SK-N-SH (cell line): ENCODE measurements at regions not wholly inside any gene's neighbourhood (a gene's known extent, or its start where the extent isn't known, plus 50 kb on each side); places are given as distances from the start of the nearest gene placed in this dataset.
A peak's percentile ranks its signal among the peaks of the same experiment; 100 is the strongest.

Experiments used
- CTCF ChIA-PET: fragments of 300-600, 350-600 bp; formaldehyde crosslinking; extraction: SDS; loops from one replicate; lab custom pipeline; 2021; lab: Yijun Ruan, JAX
- POLR2A ChIA-PET: fragments of 350-600 bp; sonication (Branson Sonifier 250); formaldehyde crosslinking; extraction: SDS; loops from one replicate; lab custom pipeline; 2020; ENCODE audit warnings: antibody characterized with exemption, inconsistent platforms; lab: Yijun Ruan, JAX
- DNase-seq: peaks from one replicate; pipeline ENCODE4 v3.0.0; 2012
- H2AFZ ChIP-seq: fragments of 200-600 bp; sonication (generic); 2 replicates; pipeline ENCODE4 v1.8.1; 2016; ENCODE audit warnings: antibody characterized with exemption, mild to moderate bottlenecking, low read depth
- H3F3A ChIP-seq: fragments of 200-600 bp; sonication (generic); replicated peaks from 2 replicates; pipeline ENCODE3; 2016; ENCODE audit warnings: antibody characterized with exemption, mild to moderate bottlenecking; ENCODE audit not compliant: insufficient read depth
- H3K27ac ChIP-seq, 2 experiments: fragments of 200-500 bp in 1 of 2; fragments of 200-600 bp in 1 of 2; sonication (Bioruptor generic) in 1 of 2; sonication (generic), shearing (Covaris generic) in 1 of 2; 2 replicates each; pipeline versions ENCODE4 v1.5.1 to v1.6.1; 2014 to 2016; ENCODE audit warnings: low read depth in 2 of 2, inconsistent platforms in 1 of 2, low read length in 1 of 2, mild to moderate bottlenecking in 1 of 2, mixed read lengths in 1 of 2
- H3K27me3 ChIP-seq: fragments of 200-600 bp; sonication (generic), shearing (Covaris generic); 2 replicates; pipeline ENCODE4 v1.6.1; 2016; ENCODE audit warnings: mixed run types; ENCODE audit not compliant: insufficient read depth
- H3K36me3 ChIP-seq, 2 experiments: fragments of 200-500 bp in 1 of 2; fragments of 200-600 bp in 1 of 2; sonication (Bioruptor generic) in 1 of 2; sonication (generic) in 1 of 2; replicated peaks in 1 of 2; 2 replicates each; pipeline versions ENCODE3 to v1.5.1; 2014 to 2016; ENCODE audit warnings: low read length in 1 of 2, mild to moderate bottlenecking in 1 of 2; ENCODE audit not compliant: insufficient read depth in 2 of 2, control insufficient read depth in 1 of 2
- H3K4me1 ChIP-seq, 2 experiments: fragments of 200-500 bp in 1 of 2; fragments of 200-600 bp in 1 of 2; sonication (Bioruptor generic) in 1 of 2; sonication (generic), shearing (Covaris generic) in 1 of 2; 2 replicates each; pipeline versions ENCODE4 v1.5.1 to v1.6.1; 2014 to 2016; ENCODE audit warnings: low read depth in 1 of 2, low read length in 1 of 2, mixed run types in 1 of 2; ENCODE audit not compliant: insufficient read depth in 2 of 2, control insufficient read depth in 1 of 2
- H3K4me2 ChIP-seq: fragments of 200-600 bp; sonication (generic), shearing (Covaris generic); 2 replicates; pipeline ENCODE4 v1.6.1; 2017; ENCODE audit warnings: mixed run types
- H3K4me3 ChIP-seq, 2 experiments: fragments of 200-500 bp in 1 of 2; fragments of 200-600 bp in 1 of 2; sonication (Bioruptor generic) in 1 of 2; sonication (generic), shearing (Covaris generic) in 1 of 2; 2 replicates each; pipeline versions ENCODE4 v1.5.1 to v1.8.1; 2014 to 2016; ENCODE audit warnings: low read depth in 2 of 2, inconsistent platforms in 1 of 2, low read length in 1 of 2, mild to moderate bottlenecking in 1 of 2, mixed read lengths in 1 of 2, moderate library complexity in 1 of 2
- H3K79me2 ChIP-seq: fragments of 200-600 bp; sonication (generic); 2 replicates; pipeline ENCODE4 v1.8.1; 2017; ENCODE audit warnings: mild to moderate bottlenecking; ENCODE audit not compliant: insufficient read depth
- H3K9ac ChIP-seq: fragments of 200-600 bp; sonication (generic); 2 replicates; pipeline ENCODE4 v1.6.1; 2017; ENCODE audit warnings: mixed run types
- H3K9me2 ChIP-seq: fragments of 200-600 bp; sonication (generic); 2 replicates; pipeline ENCODE4 v1.6.1; 2017; ENCODE audit warnings: mixed run types
- H3K9me3 ChIP-seq: fragments of 200-600 bp; sonication (generic); 2 replicates; pipeline ENCODE4 v1.6.1; 2017; ENCODE audit warnings: mixed run types, mild to moderate bottlenecking, moderate library complexity
- H4K20me1 ChIP-seq: fragments of 200-600 bp; sonication (generic); 2 replicates; pipeline ENCODE4 v1.6.1; 2017; ENCODE audit warnings: mild to moderate bottlenecking, mixed run types; ENCODE audit not compliant: insufficient read depth
- CHD2 ChIP-seq: fragments of 150-350 bp; IDR thresholded peaks from 2 replicates; pipeline ENCODE4 v1.6.1; 2018; ENCODE audit warnings: low read length; ENCODE audit not compliant: partially characterized antibody
- CTCF ChIP-seq: fragments of 200-600 bp; sonication (generic); IDR thresholded peaks from 2 replicates; pipeline ENCODE4 v1.6.1; 2017; ENCODE audit warnings: antibody characterized with exemption, mild to moderate bottlenecking, moderate library complexity
- ELF1 ChIP-seq: IDR thresholded peaks from 2 replicates; pipeline ENCODE4 v1.4.0; 2012
- EP300 ChIP-seq, 2 experiments: IDR thresholded peaks; 2 replicates each; pipeline versions ENCODE4 v1.4.0 to v1.6.1; 2012; ENCODE audit warnings: borderline replicate concordance in 1 of 2, low read depth in 1 of 2, low read length in 1 of 2
- EZH2phosphoT487 ChIP-seq: fragments of 200-600 bp; sonication (generic); IDR thresholded peaks from 2 replicates; pipeline ENCODE4 v1.6.1; 2017; ENCODE audit warnings: low read depth, mixed run types, mild to moderate bottlenecking, antibody characterized with exemption, moderate library complexity, borderline replicate concordance
- FOSL2 ChIP-seq: IDR thresholded peaks from 2 replicates; pipeline ENCODE4 v1.4.0; 2012; ENCODE audit warnings: low read depth, mild to moderate bottlenecking, moderate library complexity, borderline replicate concordance
- FOXJ3 ChIP-seq: sonication (generic); formaldehyde crosslinking; IDR thresholded peaks from 2 replicates; pipeline ENCODE4 v1.5.1; 2020; ENCODE audit warnings: mild to moderate bottlenecking, missing genetic modification reagents
- GATA2 ChIP-seq: sonication (generic); formaldehyde crosslinking; IDR thresholded peaks from 2 replicates; pipeline ENCODE4 v1.5.0; 2020; ENCODE audit warnings: mild to moderate bottlenecking, missing genetic modification reagents
- IRF3 ChIP-seq: fragments of 150-350 bp; IDR thresholded peaks from 2 replicates; pipeline ENCODE4 v1.6.1; 2016; ENCODE audit warnings: mild to moderate bottlenecking, low read depth, low read length
- JUND ChIP-seq: IDR thresholded peaks from 2 replicates; pipeline ENCODE4 v1.4.0; 2012
- MAX ChIP-seq: IDR thresholded peaks from 2 replicates; pipeline ENCODE4 v1.4.0; 2012; ENCODE audit warnings: low read depth
- NFIC ChIP-seq: IDR thresholded peaks from 2 replicates; pipeline ENCODE4 v1.4.0; 2012; ENCODE audit warnings: borderline replicate concordance
- NRF1 ChIP-seq: IDR thresholded peaks from 2 replicates; pipeline ENCODE4 v1.6.1; 2012; ENCODE audit warnings: low read depth, mild to moderate bottlenecking, low read length
- POLR2AphosphoS5 ChIP-seq: IDR thresholded peaks from 2 replicates; pipeline ENCODE4 v1.6.1; 2012; ENCODE audit warnings: low read depth, low read length
- RAD21 ChIP-seq: IDR thresholded peaks from 2 replicates; pipeline ENCODE4 v1.6.1; 2012; ENCODE audit warnings: mild to moderate bottlenecking, low read length
- RCOR1 ChIP-seq: fragments of 150-350 bp; IDR thresholded peaks from 2 replicates; pipeline ENCODE4 v1.6.1; 2017; ENCODE audit warnings: antibody characterized with exemption, low read length
- REST ChIP-seq: IDR thresholded peaks from 2 replicates; pipeline ENCODE4 v1.6.1; 2012; ENCODE audit warnings: mild to moderate bottlenecking, low read depth, low read length, moderate library complexity
- RFX5 ChIP-seq: IDR thresholded peaks from 2 replicates; pipeline ENCODE4 v1.6.1; 2012; ENCODE audit warnings: mild to moderate bottlenecking, improper control_type of control experiment, low read length
- SIN3A ChIP-seq: IDR thresholded peaks from 2 replicates; pipeline ENCODE4 v1.6.1; 2012; ENCODE audit warnings: low read depth, mild to moderate bottlenecking, low read length, moderate library complexity, borderline replicate concordance
- TAF1 ChIP-seq: IDR thresholded peaks from 2 replicates; pipeline ENCODE4 v1.6.1; 2012; ENCODE audit warnings: low read depth, mild to moderate bottlenecking, low read length, moderate library complexity, borderline replicate concordance
- TCF12 ChIP-seq: IDR thresholded peaks from 2 replicates; pipeline ENCODE4 v1.4.0; 2012
- TEAD4 ChIP-seq: IDR thresholded peaks from 2 replicates; pipeline ENCODE4 v1.4.0; 2012; ENCODE audit warnings: mild to moderate bottlenecking, borderline replicate concordance; ENCODE audit not compliant: insufficient read depth
- USF1 ChIP-seq: IDR thresholded peaks from 2 replicates; pipeline ENCODE4 v1.4.0; 2012; ENCODE audit warnings: low read depth, borderline replicate concordance
- YY1 ChIP-seq: IDR thresholded peaks from 2 replicates; pipeline ENCODE4 v1.4.0; 2012; ENCODE audit warnings: low read depth, mild to moderate bottlenecking
- ZBTB33 ChIP-seq: IDR thresholded peaks from 2 replicates; pipeline ENCODE4 v1.4.0; 2012; ENCODE audit warnings: low read depth, borderline replicate concordance
- WGBS: methylation state at CpG from one replicate; pipeline ENCODE4 v1.1.6; 2017; ENCODE audit warnings: low lambda C conversion rate; 5-methylcytosine and 5-hydroxymethylcytosine counted together

GRCh38 chr11:100562128-100562527, 125.0 kb upstream of the ARHGAP42 start:
- H4K20me1 ChIP-seq = no peaks in the 10 kb centered on the region
- no peak overlapping the region for H3K4me3 ChIP-seq
- ChIA-PET CTCF (no interaction called here), POLR2A (no interaction called here)
- H3K4me2 ChIP-seq = peak overlapping the region; percentile 41; the same call in 1 of the 2 replicates
- WGBS = 1% methylated on average over 2 of the region's 2 CpGs
- H3K4me1 ChIP-seq = peaks cover 0 to 13% of the 10 kb centered on the region in 2 experiments; a peak in 2 of 4 replicates
- H3K9ac ChIP-seq = no peak overlapping the region
- no peak overlapping the region for H2AFZ ChIP-seq
- H3K79me2 ChIP-seq = no peaks in the 10 kb centered on the region
- H3K36me3 ChIP-seq = no peaks in the 10 kb centered on the region
- H3K27ac ChIP-seq = no peak overlapping the region
- no peaks in the 10 kb centered on the region; the same call in 1 of the 2 replicates for H3K27me3 ChIP-seq
- H3K9me3 ChIP-seq = no peaks in the 10 kb centered on the region
- H3K9me2 ChIP-seq = no peaks in the 10 kb centered on the region
- DNase-seq = no peak
- no peaks in the 10 kb centered on the region for H3F3A ChIP-seq
- TF ChIP-seq USF1 (no peak), FOSL2 (peak; percentile 38; the same call in 1 of the 2 replicates), RAD21 (no peak), RFX5 (no peak), FOXJ3 (CRISPR knock-in tag) (no peak), NFIC (peak; percentile 75), TEAD4 (no peak), ELF1 (no peak), ZBTB33 (no peak), JUND (peak; percentile 45; the same call in 1 of the 2 replicates), EP300 (IDR thresholded peaks at IDR 0.05; ENCODE audit: borderline replicate concordance in 1 of 2, low read depth in 1 of 2, low read length in 1 of 2) (no peak), GATA2 (CRISPR knock-in tag) (no peak), POLR2AphosphoS5 (no peak), CHD2 (no peak), NRF1 (no peak), TAF1 (no peak), SIN3A (no peak), CTCF (no peak), IRF3 (no peak), REST (no peak), RCOR1 (no peak), TCF12 (peak; percentile 26; the same call in 1 of the 2 replicates), MAX (no peak), EZH2phosphoT487 (no peak), YY1 (no peak)
